ENCODE measurements at regions not wholly inside any gene's neighbourhood (a gene's known extent, or its start where the extent isn't known, plus 50 kb on each side); places are given as distances from the start of the nearest gene placed in this dataset.

GRCh38 chr10:81108516-81109199 is 571.0 kb downstream of the SH2D4B start:
- no peak for TF ChIP-seq ZNF565 (CRISPR knock-in tag; conservative IDR thresholded peaks at IDR 0.05; ENCODE audit: low read depth)
- no peak for TF ChIP-seq CSDC2 (CRISPR knock-in tag; IDR thresholded peaks at IDR 0.05)
- no peak for TF ChIP-seq TSHZ2 (CRISPR knock-in tag; IDR thresholded peaks at IDR 0.05)
- no peak for TF ChIP-seq ZFP30 (CRISPR knock-in tag; IDR thresholded peaks at IDR 0.05)
- no peak for TF ChIP-seq BACH2 (CRISPR knock-in tag; IDR thresholded peaks at IDR 0.05; ENCODE audit: borderline replicate concordance)
- TF ChIP-seq TCF4 (CRISPR knock-in tag; IDR thresholded peaks at IDR 0.05; ENCODE audit: borderline replicate concordance): no peak
- no peak for TF ChIP-seq SNAI2 (CRISPR knock-in tag; IDR thresholded peaks at IDR 0.05)
- no peak for TF ChIP-seq ARNTL (CRISPR knock-in tag; IDR thresholded peaks at IDR 0.05; ENCODE audit: borderline replicate concordance, low read depth)
- TF ChIP-seq ZFP3 (CRISPR knock-in tag; IDR thresholded peaks at IDR 0.05): no peak
- no peak for ATAC-seq

- ATAC-seq: no peak
These were observed 571.6 kb downstream of the SH2D4B start for GRCh38 chr10:81109200-81109752.

GRCh38 chr10:81116201-81116600 is 578.5 kb downstream of the SH2D4B start:
- ATAC-seq: no peak

More at GRCh38 chr10:81109200-81109752, 571.6 kb downstream of the SH2D4B start:
- TF ChIP-seq CSDC2 (CRISPR knock-in tag; IDR thresholded peaks at IDR 0.05) (no peak), ESRRG (CRISPR knock-in tag; IDR thresholded peaks at IDR 0.05) (no peak), OSR1 (CRISPR knock-in tag; IDR thresholded peaks at IDR 0.05) (no peak), ISL1 (CRISPR knock-in tag; IDR thresholded peaks at IDR 0.05) (no peak), ZNF565 (CRISPR knock-in tag; conservative IDR thresholded peaks at IDR 0.05; ENCODE audit: low read depth) (no peak), TCF4 (CRISPR knock-in tag; IDR thresholded peaks at IDR 0.05; ENCODE audit: borderline replicate concordance) (no peak), ARNTL (CRISPR knock-in tag; IDR thresholded peaks at IDR 0.05; ENCODE audit: borderline replicate concordance, low read depth) (no peak), SNAI2 (CRISPR knock-in tag; IDR thresholded peaks at IDR 0.05) (no peak), ZNF8 (CRISPR knock-in tag; IDR thresholded peaks at IDR 0.05) (no peak), RARB (CRISPR knock-in tag; IDR thresholded peaks at IDR 0.05) (no peak), CREB5 (CRISPR knock-in tag; IDR thresholded peaks at IDR 0.05; ENCODE audit: low read depth) (no peak), CSRNP3 (CRISPR knock-in tag; IDR thresholded peaks at IDR 0.05) (no peak), ZFP30 (CRISPR knock-in tag; IDR thresholded peaks at IDR 0.05) (no peak), ZNF70 (CRISPR knock-in tag; IDR thresholded peaks at IDR 0.05) (no peak)

More at GRCh38 chr10:81116201-81116600, 578.5 kb downstream of the SH2D4B start:
- TF ChIP-seq ZNF70 (CRISPR knock-in tag; IDR thresholded peaks at IDR 0.05) (no peak), ZFP30 (CRISPR knock-in tag; IDR thresholded peaks at IDR 0.05) (no peak), TCF4 (CRISPR knock-in tag; IDR thresholded peaks at IDR 0.05; ENCODE audit: borderline replicate concordance) (no peak), ZC3H10 (CRISPR knock-in tag; IDR thresholded peaks at IDR 0.05) (no peak), ZNF565 (CRISPR knock-in tag; conservative IDR thresholded peaks at IDR 0.05; ENCODE audit: low read depth) (no peak), TSHZ2 (CRISPR knock-in tag; IDR thresholded peaks at IDR 0.05) (no peak), OSR1 (CRISPR knock-in tag; IDR thresholded peaks at IDR 0.05) (no peak), ESRRG (CRISPR knock-in tag; IDR thresholded peaks at IDR 0.05) (no peak), GLIS3 (CRISPR knock-in tag; IDR thresholded peaks at IDR 0.05) (no peak), POU6F1 (CRISPR knock-in tag; IDR thresholded peaks at IDR 0.05; ENCODE audit: borderline replicate concordance, low read depth) (no peak), ARNTL (CRISPR knock-in tag; IDR thresholded peaks at IDR 0.05; ENCODE audit: borderline replicate concordance, low read depth) (no peak), CREB5 (CRISPR knock-in tag; IDR thresholded peaks at IDR 0.05; ENCODE audit: low read depth) (no peak), TOX (CRISPR knock-in tag; IDR thresholded peaks at IDR 0.05; ENCODE audit: borderline replicate concordance) (no peak), CSDC2 (CRISPR knock-in tag; IDR thresholded peaks at IDR 0.05) (no peak)
